ENCODE measurements at regions not wholly inside any gene's neighbourhood (a gene's known extent, or its start where the extent isn't known, plus 50 kb on each side); places are given as distances from the start of the nearest gene placed in this dataset.

GRCh38 chr18:22838639-22839277 lies 94.4 kb upstream of the RBBP8 start:
- intact Hi-C loops (cut with DNase I): no loop called here

GRCh38 chr18:22839340-22839821 lies 93.7 kb upstream of the RBBP8 start:
- DNase-seq (ENCODE audit: extremely low spot score): no peak
- peaks cover 0 to 7% (median 0%) of the 10 kb centered on the region in 4 donors for H3K4me1 ChIP-seq
- H3K27ac ChIP-seq (replicated peaks in 1 of 4): no peak overlapping the region
- no peaks in the 10 kb centered on the region for H3K9me3 ChIP-seq
- H3K36me3 ChIP-seq: no peaks in the 10 kb centered on the region
- intact Hi-C loops (cut with DNase I): no loop called here
- TF ChIP-seq EP300 (IDR thresholded peaks at IDR 0.05) (no peak), CTCF (IDR thresholded peaks at IDR 0.05) (no peak), POLR2AphosphoS5 (IDR thresholded peaks at IDR 0.05) (no peak), POLR2A (IDR thresholded peaks at IDR 0.05; ENCODE audit: low read depth) (no peak)
- WGBS: 78% methylated on average over 2 of the region's 2 CpGs
- no peak overlapping the region for H3K4me3 ChIP-seq
- no peaks in the 10 kb centered on the region for H3K27me3 ChIP-seq

More at GRCh38 chr18:22838639-22839277, 94.4 kb upstream of the RBBP8 start:
- no peak for DNase-seq (ENCODE audit: extremely low spot score)
- TF ChIP-seq EP300 (IDR thresholded peaks at IDR 0.05): no peak
- no peak for TF ChIP-seq POLR2A (IDR thresholded peaks at IDR 0.05; ENCODE audit: low read depth)
- no peak for TF ChIP-seq CTCF (IDR thresholded peaks at IDR 0.05)
- no peak for TF ChIP-seq POLR2AphosphoS5 (IDR thresholded peaks at IDR 0.05)
- WGBS: 56% methylated on average over 7 of the region's 7 CpGs
- Histone ChIP-seq H3K9me3 (no peaks in the 10 kb centered on the region), H3K27ac (replicated peaks in 1 of 4) (no peak overlapping the region), H3K4me1 (peaks cover 0 to 7% (median 0%) of the 10 kb centered on the region in 4 donors), H3K4me3 (no peak overlapping the region), H3K36me3 (no peaks in the 10 kb centered on the region), H3K27me3 (no peaks in the 10 kb centered on the region)

- intact Hi-C loops (cut with DNase I): no loop called here
These were observed 92.5 kb upstream of the RBBP8 start for GRCh38 chr18:22840606-22841144.

GRCh38 chr18:22841840-22842239 lies 91.3 kb upstream of the RBBP8 start:
- Histone ChIP-seq H3K4me3 (no peak overlapping the region), H3K4me1 (peaks cover 0 to 7% (median 0%) of the 10 kb centered on the region in 4 donors), H3K27me3 (no peaks in the 10 kb centered on the region), H3K9me3 (no peaks in the 10 kb centered on the region), H3K27ac (replicated peaks in 1 of 4) (no peak overlapping the region), H3K36me3 (no peaks in the 10 kb centered on the region)
- intact Hi-C loops (cut with DNase I): no loop called here
- 61% methylated on average over 2 of the region's 2 CpGs for WGBS
- TF ChIP-seq POLR2A (IDR thresholded peaks at IDR 0.05; ENCODE audit: low read depth) (no peak), POLR2AphosphoS5 (IDR thresholded peaks at IDR 0.05) (no peak), CTCF (IDR thresholded peaks at IDR 0.05) (no peak), EP300 (IDR thresholded peaks at IDR 0.05) (no peak)
- no peak for DNase-seq (ENCODE audit: extremely low spot score)

More at GRCh38 chr18:22840606-22841144, 92.5 kb upstream of the RBBP8 start:
- WGBS: 74% methylated on average over 3 of the region's 3 CpGs
- DNase-seq (ENCODE audit: extremely low spot score): no peak
- H3K4me3 ChIP-seq: no peak overlapping the region
- H3K4me1 ChIP-seq: peaks cover 0 to 7% (median 0%) of the 10 kb centered on the region in 4 donors
- H3K27ac ChIP-seq (replicated peaks in 1 of 4): no peak overlapping the region
- no peaks in the 10 kb centered on the region for H3K36me3 ChIP-seq
- no peak for TF ChIP-seq POLR2A (IDR thresholded peaks at IDR 0.05; ENCODE audit: low read depth)
- no peak for TF ChIP-seq EP300 (IDR thresholded peaks at IDR 0.05)
- TF ChIP-seq POLR2AphosphoS5 (IDR thresholded peaks at IDR 0.05): no peak
- TF ChIP-seq CTCF (IDR thresholded peaks at IDR 0.05): no peak
- H3K27me3 ChIP-seq: no peaks in the 10 kb centered on the region
- no peaks in the 10 kb centered on the region for H3K9me3 ChIP-seq
